Endometrium (tissue), 2 donors: ENCODE measurements at regions not wholly inside any gene's neighbourhood (a gene's known extent, or its start where the extent isn't known, plus 50 kb on each side); places are given as distances from the start of the nearest gene placed in this dataset.

Source experiments
- FAIRE-seq: peaks from 2 replicates; lab custom pipeline; 2012; peaks lifted over from hg19 to GRCh38; lab: Jason Lieb, UNC
- donor health status: control.
- donor health status: control.

- FAIRE-seq = peak; percentile 37
Measured at GRCh38 chr14:29217813-29218450, 451.3 kb downstream of the FOXG1 start.

- no peak for FAIRE-seq
Measured at GRCh38 chr14:29220072-29220471, 453.5 kb downstream of the FOXG1 start.

- FAIRE-seq = no peak
Measured at GRCh38 chr14:29220566-29220965, 454.0 kb downstream of the FOXG1 start.

DNA sequence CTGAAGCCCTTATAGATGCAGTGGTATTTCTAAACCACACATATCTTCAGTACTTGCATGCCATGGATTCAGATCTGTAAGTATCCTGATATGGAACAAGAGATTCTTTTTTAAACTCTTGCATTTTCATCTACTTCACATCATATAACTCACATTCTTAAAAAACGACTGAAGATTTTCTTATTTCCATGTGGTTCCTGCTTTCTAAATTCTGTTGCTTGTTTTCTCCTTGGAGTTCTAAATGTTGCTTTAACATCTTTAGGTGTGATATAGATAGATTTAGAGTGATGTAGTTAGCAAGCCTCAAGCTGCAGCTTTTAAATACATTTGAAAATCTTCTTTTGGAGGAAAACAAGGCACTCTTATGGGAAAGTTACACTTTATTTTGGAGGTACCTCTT is 455.4 kb downstream of the FOXG1 start:
- FAIRE-seq = no peak

DNA sequence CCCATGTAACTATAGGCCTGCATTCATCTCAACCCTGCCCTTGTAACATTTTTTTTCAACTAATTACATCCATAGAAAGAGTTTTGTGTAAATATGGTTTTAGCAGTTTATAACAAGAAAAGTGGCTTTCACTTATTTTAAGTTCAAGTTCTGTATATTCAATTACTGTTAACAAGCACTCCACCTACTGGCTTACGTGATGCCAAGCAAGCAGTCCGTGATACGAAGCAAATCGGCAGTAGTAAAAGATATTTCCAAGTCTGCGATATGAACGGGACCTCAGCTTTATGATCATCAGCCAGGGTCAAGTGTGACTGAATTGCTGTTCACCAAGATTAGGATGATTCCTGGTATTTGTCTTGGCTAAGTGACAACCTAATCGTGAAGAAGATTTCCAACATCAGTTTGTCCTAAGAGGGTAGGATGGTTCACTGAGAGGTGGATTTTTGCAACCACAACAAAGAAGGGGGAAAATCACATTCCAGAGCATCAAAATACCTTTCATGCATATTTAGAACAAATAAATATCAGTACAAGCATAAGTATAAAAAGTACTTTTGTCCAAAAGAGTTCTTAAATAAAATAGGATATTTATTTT is 456.2 kb downstream of the FOXG1 start:
- peak; percentile 86 for FAIRE-seq

GRCh38 chr14:29223947-29224346 is 457.4 kb downstream of the FOXG1 start:
- no peak for FAIRE-seq

- FAIRE-seq = no peak
Measured at GRCh38 chr14:29227631-29228030, 461.0 kb downstream of the FOXG1 start.

- no peak for FAIRE-seq
Measured at GRCh38 chr14:29232153-29232552, 465.6 kb downstream of the FOXG1 start.

DNA sequence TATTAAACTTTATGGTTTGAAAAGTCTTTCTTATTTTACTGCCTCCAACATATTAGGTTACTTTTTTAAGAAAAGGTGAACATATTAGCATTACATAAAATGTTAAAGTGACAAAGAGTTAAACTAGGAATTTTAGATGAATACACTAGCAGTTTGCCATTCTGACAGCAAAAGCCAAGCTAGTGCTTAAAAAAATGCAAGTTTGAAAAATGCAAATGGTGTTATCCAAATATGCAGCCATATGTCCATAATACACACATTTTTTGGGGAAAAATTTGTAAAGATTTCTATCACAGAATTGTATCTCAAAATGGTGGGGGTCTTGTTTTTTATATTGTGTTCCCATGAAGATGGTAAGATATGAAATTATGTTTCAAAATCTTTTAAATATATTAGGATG is 466.1 kb downstream of the FOXG1 start:
- FAIRE-seq = no peak

DNA sequence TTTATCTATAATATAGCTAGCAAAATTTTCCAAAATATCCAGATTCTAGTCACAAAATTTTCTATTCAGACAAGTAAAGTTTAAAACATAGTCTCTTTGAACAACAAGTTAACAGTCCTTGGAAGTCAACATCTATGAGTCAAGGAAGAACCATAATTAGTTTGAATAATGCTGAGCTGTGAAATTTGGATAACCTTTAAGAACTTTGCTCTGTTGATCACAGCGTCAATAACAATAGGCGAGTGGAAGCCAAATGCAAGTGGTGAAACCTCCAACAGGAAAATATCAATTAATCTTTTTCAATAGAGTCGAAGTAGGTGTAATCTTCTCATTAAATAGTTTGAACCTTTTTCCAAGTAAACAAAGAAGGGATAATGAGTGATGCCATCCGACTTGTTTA is 466.6 kb downstream of the FOXG1 start:
- FAIRE-seq = no peak

DNA sequence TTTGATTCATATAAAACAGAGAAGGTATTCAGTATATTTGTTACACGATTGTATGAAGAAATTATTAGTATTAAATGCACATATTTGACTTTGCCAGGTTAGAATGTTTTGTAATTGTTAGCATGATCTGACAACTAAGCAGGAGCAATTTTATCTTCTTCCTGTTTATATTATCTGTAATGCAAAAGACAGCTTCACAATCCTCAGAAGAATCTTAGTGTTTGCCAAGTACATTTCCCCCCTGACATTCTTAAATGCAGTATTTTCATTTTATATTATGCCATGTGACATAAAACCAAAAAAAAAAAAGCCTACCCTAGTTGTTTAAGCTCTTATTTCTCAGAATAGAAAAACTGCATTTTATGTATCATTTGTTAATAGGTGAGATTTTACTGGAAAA is 469.4 kb downstream of the FOXG1 start:
- FAIRE-seq = no peak

- no peak for FAIRE-seq
Measured at GRCh38 chr14:29236401-29236800, 469.8 kb downstream of the FOXG1 start.

GRCh38 chr14:29236848-29237247 is 470.3 kb downstream of the FOXG1 start:
- no peak for FAIRE-seq

DNA sequence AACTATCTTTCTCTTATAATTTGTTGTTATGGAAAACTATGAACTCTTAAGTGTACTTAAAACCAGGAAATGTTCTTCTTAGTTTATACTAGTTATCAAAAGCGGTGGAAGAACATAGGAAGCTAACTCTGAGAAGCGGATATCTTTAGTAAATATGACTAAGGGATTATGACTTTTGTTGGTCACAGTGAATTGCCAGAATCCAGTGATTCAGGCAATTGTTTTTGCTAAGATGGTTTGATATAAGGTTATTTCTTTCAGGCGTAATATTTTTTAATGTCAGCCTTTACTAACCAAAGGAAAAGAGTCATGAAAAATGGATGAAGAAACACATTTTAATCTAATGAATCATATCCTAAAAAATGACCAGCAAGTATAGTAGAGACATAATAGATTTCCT is 473.5 kb downstream of the FOXG1 start:
- no peak for FAIRE-seq

DNA sequence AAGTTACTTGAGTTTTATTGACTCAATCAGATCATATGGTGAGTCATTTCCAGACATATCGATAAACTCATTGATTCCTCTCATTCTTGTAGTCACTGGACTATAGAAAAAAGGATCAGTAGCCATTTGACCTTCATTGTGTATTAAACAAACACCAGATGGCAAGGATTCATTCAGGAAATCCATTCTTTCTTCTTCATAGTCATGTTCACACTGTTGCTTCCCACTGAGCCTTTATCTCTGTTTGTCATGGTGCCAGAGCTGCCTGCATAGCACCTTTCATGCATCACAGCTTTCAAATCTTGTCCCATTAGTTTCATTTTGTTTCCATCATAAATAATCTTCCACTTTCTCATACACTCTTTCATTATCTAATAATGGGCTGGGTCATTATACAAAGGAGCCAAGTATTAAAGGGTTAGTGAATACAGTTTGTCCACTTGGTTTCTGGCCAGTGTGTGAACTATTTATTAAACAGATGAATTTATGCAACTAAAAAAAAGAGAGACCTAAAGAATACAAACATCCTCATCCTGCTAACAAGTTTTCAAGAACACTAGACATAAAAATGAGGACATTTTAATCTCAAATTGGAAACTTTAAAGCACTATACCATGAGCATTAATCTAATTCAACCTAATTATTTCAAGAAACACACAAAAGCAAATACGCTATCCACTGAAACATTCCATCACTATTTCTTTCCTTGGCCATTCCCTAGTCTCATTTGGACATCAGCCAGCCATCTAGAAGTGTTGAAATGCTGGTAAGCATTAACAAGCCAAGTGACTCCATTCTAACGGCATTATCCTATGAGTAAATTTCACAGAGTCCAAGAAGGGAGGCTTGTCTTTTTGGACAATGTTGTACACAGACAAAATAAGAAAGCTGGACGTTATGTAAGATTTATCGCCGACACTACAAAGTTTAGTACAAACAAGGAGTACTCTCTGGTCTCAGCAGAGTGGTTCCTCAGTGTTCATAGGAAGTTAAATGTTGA is 476.5 kb downstream of the FOXG1 start:
- FAIRE-seq = no peak

- no peak for FAIRE-seq
Measured at GRCh38 chr14:29255692-29256091, 489.1 kb downstream of the FOXG1 start.

GRCh38 chr14:29262979-29263378 is 496.4 kb downstream of the FOXG1 start:
- FAIRE-seq = no peak

- FAIRE-seq = no peak
Measured at GRCh38 chr14:29264865-29265264, 498.3 kb downstream of the FOXG1 start.

DNA sequence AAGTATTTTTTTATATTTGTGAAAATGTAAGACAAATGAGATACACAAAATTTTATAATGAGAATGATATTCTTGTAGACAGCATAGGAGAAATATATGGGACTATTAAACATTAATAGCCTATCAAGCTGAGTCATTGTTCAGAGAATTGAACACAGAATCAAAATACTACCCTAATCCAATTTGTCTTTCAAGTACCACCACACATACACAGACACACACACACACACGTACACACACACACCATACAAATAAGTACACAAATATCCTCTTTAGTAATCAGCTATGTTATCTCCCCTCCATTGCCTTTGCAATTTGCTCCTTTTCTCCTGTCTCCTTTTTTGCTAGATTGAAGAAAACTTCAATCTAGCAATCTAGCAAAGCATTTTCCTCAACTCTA is 499.3 kb downstream of the FOXG1 start:
- FAIRE-seq = no peak

- no peak for FAIRE-seq
Measured at GRCh38 chr14:29271669-29272068, 505.1 kb downstream of the FOXG1 start.

DNA sequence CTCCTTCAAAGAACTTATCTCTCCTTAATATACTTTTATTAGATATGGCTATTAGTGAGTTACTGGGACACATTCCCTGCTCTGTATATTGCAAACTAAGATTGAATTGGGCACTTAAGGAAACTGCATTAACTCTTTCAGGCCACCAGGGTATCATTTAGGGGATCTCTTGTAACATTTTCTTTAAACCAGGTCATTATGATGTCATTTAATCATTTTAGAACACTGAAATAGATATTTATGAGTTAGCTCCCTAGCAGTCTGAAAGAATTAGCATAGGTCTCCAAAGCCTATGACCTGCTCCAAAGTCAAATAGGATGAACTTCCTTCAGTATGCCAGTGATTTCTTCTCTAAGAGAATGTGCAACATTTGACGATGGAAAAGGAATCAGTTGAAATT is 506.9 kb downstream of the FOXG1 start:
- FAIRE-seq = no peak

DNA sequence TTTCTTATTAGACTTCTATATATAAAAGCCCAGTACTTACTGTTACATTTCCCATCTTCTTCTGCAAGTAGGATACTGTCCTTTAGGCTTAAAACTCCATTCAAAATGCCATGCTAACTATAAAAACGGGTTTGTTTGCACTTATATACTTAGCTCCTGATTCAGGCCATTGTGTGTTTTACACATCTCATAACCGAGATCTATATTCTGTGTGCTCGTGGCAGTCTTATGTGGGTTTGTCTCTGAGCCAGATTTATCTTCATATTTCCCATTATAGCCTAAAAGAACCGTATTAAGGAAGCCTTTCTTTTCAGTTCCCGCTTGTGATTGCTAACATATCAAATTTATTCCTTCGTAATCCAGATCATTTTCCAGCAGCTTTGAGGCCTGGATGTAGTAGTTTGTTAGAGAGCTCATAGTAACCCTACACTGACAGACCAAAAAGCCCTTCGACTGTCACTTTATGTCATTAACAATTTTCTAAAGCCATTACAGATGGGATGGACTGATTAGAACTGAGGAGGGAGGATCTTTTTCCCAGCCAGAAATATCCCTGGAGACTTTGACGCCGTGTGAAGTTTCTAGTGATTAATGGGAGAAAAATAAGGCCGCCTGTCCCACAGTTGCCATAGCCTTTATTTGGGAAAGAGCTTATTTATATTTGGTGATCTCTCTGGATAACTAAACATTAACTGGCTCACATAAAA is 508.5 kb downstream of the FOXG1 start:
- FAIRE-seq = no peak
